GM23338 (cell line): ENCODE measurements at regions not wholly inside any gene's neighbourhood (a gene's known extent, or its start where the extent isn't known, plus 50 kb on each side); places are given as distances from the start of the nearest gene placed in this dataset.
"Not testable (repeated sequence)": the region's sequence is repeated elsewhere in the genome, so short reads cannot be mapped to it uniquely, and the experiment has no call there.

ENCODE experiments used
- CREB1 ChIP-seq: fragments of 250-450 bp; sonication (Bioruptor Pico); IDR thresholded peaks from 2 replicates; pipeline ENCODE4 v1.5.0; 2020; ENCODE audit warnings: low read depth, mild to moderate bottlenecking, moderate library complexity
- EZH2 ChIP-seq: fragments of 200-600 bp; sonication (generic); IDR thresholded peaks from one replicate; pipeline ENCODE4 v1.8.0; 2017; ENCODE audit warnings: antibody characterized with exemption, mild to moderate bottlenecking, low read depth; ENCODE audit not compliant: unreplicated experiment
- POLR2AphosphoS5 ChIP-seq: IDR thresholded peaks from 2 replicates; pipeline ENCODE4 v1.6.1; 2016; ENCODE audit warnings: antibody characterized with exemption, low read depth
- TF ChIP-seq, protein P1 (sequence below), 2 experiments: fragments of 200-600 bp in 1 of 2; sonication (generic) in 1 of 2; conservative IDR thresholded peaks; 2 replicates each; pipeline versions ENCODE4 v1.5.1 to v1.6.1; 2016 to 2017; ENCODE audit warnings: antibody characterized with exemption in 2 of 2, low read depth in 2 of 2, mild to moderate bottlenecking in 2 of 2, moderate library complexity in 1 of 2

DNA sequence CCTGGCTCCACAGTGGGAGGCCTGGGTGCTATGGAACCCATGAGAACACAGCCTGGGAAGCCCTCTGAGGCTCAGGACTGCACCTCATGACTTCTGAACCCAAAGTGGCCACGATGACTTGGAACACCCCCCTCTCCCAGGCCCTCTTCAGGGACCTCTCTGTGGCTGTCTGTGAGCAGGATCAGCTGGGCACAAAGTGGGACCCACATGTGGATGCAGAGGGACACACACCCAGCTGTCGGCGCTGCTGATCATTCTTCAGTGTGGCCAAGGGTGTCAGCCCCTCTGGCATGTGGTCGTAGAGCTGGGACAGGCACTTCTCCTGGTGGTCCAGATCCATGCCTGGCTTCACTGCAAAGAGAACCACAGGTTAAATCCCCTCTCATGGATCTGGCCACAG lies 293.2 kb downstream of the GOLGA6L6 start:
- TF ChIP-seq, protein P1, sequence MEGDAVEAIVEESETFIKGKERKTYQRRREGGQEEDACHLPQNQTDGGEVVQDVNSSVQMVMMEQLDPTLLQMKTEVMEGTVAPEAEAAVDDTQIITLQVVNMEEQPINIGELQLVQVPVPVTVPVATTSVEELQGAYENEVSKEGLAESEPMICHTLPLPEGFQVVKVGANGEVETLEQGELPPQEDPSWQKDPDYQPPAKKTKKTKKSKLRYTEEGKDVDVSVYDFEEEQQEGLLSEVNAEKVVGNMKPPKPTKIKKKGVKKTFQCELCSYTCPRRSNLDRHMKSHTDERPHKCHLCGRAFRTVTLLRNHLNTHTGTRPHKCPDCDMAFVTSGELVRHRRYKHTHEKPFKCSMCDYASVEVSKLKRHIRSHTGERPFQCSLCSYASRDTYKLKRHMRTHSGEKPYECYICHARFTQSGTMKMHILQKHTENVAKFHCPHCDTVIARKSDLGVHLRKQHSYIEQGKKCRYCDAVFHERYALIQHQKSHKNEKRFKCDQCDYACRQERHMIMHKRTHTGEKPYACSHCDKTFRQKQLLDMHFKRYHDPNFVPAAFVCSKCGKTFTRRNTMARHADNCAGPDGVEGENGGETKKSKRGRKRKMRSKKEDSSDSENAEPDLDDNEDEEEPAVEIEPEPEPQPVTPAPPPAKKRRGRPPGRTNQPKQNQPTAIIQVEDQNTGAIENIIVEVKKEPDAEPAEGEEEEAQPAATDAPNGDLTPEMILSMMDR (conservative IDR thresholded peaks at IDR 0.05; ENCODE audit: low read depth in 2 of 2) = not testable (repeated sequence)
- TF ChIP-seq EZH2, CREB1, POLR2AphosphoS5: not testable (repeated sequence)
